ENCODE measurements at regions not wholly inside any gene's neighbourhood (a gene's known extent, or its start where the extent isn't known, plus 50 kb on each side); places are given as distances from the start of the nearest gene placed in this dataset.

DNA sequence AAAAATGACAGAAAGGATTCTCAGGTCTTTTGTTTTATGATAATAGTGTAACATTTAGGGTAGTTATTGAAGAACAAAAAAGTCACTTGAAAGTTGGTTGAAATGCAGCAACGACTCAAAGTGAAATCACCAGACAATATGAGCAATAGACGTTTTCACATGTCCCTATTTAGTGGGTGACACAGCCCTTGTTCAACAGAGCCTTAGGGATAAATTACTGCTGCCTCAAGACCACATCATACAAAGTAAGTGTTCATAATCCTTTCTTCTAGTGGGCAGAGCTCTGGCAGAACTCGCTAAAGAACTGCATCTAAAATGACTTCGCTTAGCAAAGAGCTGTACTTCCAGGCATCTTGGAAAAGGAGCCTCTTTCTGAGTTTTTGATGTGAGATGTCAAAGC, 128.5 kb upstream of the LMNTD1 start:
- Histone ChIP-seq H3K4me2 (ENCODE audit: low read depth, low read length, poor library complexity, severe bottlenecking) (no peak overlapping the region), H3K27me3 (ENCODE audit: insufficient read depth, low read length, poor library complexity, severe bottlenecking) (no peaks in the 10 kb centered on the region), H4K20me1 (ENCODE audit: insufficient read depth, low read length, poor library complexity, severe bottlenecking) (no peaks in the 10 kb centered on the region), H3K9me3 (ENCODE audit: insufficient read depth, low read depth, low read length) (no peaks in the 10 kb centered on the region), H3K9me2 (replicated peaks; ENCODE audit: low read depth, low read length) (no peaks in the 10 kb centered on the region), H2AFZ (ENCODE audit: low read length) (no peak overlapping the region), H3K4me3 (ENCODE audit: low read length, poor library complexity, severe bottlenecking) (no peak overlapping the region), H3K79me2 (ENCODE audit: insufficient read depth, low read length) (no peaks in the 10 kb centered on the region), H3K36me3 (ENCODE audit: insufficient read depth, low read length) (no peaks in the 10 kb centered on the region), H3K9ac (ENCODE audit: low read depth, low read length, poor library complexity, severe bottlenecking) (no peak overlapping the region), H3K4me1 (ENCODE audit: insufficient read depth, low read length, poor library complexity, severe bottlenecking) (peaks cover 12% of the 10 kb centered on the region), H3F3A (ENCODE audit: low read depth) (no peaks in the 10 kb centered on the region)
- TF ChIP-seq CTCF (conservative IDR thresholded peaks at IDR 0.05; ENCODE audit: low read length) (no peak), EZH2phosphoT487 (IDR thresholded peaks at IDR 0.05; ENCODE audit: borderline replicate concordance) (no peak)

DNA sequence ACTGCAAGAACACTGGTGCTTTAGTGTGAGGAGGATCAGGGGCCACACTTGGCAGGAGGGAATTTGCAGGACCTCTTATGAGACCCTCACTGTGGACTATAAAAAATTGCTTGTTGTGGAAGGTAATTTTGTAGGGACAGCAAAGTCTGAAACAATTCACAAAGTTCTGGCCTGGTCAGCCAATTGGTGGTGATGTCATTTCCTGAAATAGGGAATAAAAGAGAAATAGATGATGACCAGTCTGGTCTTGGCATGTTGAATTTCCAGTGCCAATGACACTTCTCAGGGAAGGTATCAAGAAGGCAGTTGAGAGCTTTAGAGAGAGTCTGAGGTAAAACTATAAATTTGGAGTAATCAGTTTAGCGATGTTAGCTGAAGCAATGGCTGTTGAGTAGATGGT, 129.3 kb upstream of the LMNTD1 start:
- no peaks in the 10 kb centered on the region for H3K9me2 ChIP-seq (replicated peaks; ENCODE audit: low read depth, low read length)
- H2AFZ ChIP-seq (ENCODE audit: low read length), result no peak overlapping the region
- H3K4me2 ChIP-seq (ENCODE audit: low read depth, low read length, poor library complexity, severe bottlenecking), result no peak overlapping the region
- H3K9me3 ChIP-seq (ENCODE audit: insufficient read depth, low read depth, low read length), result no peaks in the 10 kb centered on the region
- H3K4me3 ChIP-seq (ENCODE audit: low read length, poor library complexity, severe bottlenecking), result no peak overlapping the region
- H3K9ac ChIP-seq (ENCODE audit: low read depth, low read length, poor library complexity, severe bottlenecking), result no peak overlapping the region
- TF ChIP-seq CTCF (conservative IDR thresholded peaks at IDR 0.05; ENCODE audit: low read length) (no peak), EZH2phosphoT487 (IDR thresholded peaks at IDR 0.05; ENCODE audit: borderline replicate concordance) (no peak)
- no peaks in the 10 kb centered on the region for H3F3A ChIP-seq (ENCODE audit: low read depth)
- H3K4me1 ChIP-seq (ENCODE audit: insufficient read depth, low read length, poor library complexity, severe bottlenecking), result peaks cover 13% of the 10 kb centered on the region
- H3K79me2 ChIP-seq (ENCODE audit: insufficient read depth, low read length), result no peaks in the 10 kb centered on the region
- H4K20me1 ChIP-seq (ENCODE audit: insufficient read depth, low read length, poor library complexity, severe bottlenecking), result no peaks in the 10 kb centered on the region
- no peaks in the 10 kb centered on the region for H3K27me3 ChIP-seq (ENCODE audit: insufficient read depth, low read length, poor library complexity, severe bottlenecking)
- H3K36me3 ChIP-seq (ENCODE audit: insufficient read depth, low read length), result no peaks in the 10 kb centered on the region

GRCh38 chr12:25684070-25684469, 131.0 kb upstream of the LMNTD1 start:
- Histone ChIP-seq H3K9me2 (replicated peaks; ENCODE audit: low read depth, low read length) (no peaks in the 10 kb centered on the region), H2AFZ (ENCODE audit: low read length) (no peak overlapping the region), H3K79me2 (ENCODE audit: insufficient read depth, low read length) (no peaks in the 10 kb centered on the region), H3K27me3 (ENCODE audit: insufficient read depth, low read length, poor library complexity, severe bottlenecking) (no peaks in the 10 kb centered on the region), H3K9ac (ENCODE audit: low read depth, low read length, poor library complexity, severe bottlenecking) (no peak overlapping the region), H3F3A (ENCODE audit: low read depth) (no peaks in the 10 kb centered on the region), H3K9me3 (ENCODE audit: insufficient read depth, low read depth, low read length) (no peaks in the 10 kb centered on the region), H4K20me1 (ENCODE audit: insufficient read depth, low read length, poor library complexity, severe bottlenecking) (no peaks in the 10 kb centered on the region), H3K36me3 (ENCODE audit: insufficient read depth, low read length) (no peaks in the 10 kb centered on the region), H3K4me1 (ENCODE audit: insufficient read depth, low read length, poor library complexity, severe bottlenecking) (peaks cover 8% of the 10 kb centered on the region), H3K4me3 (ENCODE audit: low read length, poor library complexity, severe bottlenecking) (no peak overlapping the region), H3K4me2 (ENCODE audit: low read depth, low read length, poor library complexity, severe bottlenecking) (no peak overlapping the region)
- TF ChIP-seq EZH2phosphoT487 (IDR thresholded peaks at IDR 0.05; ENCODE audit: borderline replicate concordance) (no peak), CTCF (conservative IDR thresholded peaks at IDR 0.05; ENCODE audit: low read length) (no peak)

All from Loucy (cell line).